Left ventricle myocardium inferior (tissue), 1 donor: ENCODE measurements at regions not wholly inside any gene's neighbourhood (a gene's known extent, or its start where the extent isn't known, plus 50 kb on each side); places are given as distances from the start of the nearest gene placed in this dataset.
"Not testable (repeated sequence)": the region's sequence is repeated elsewhere in the genome, so short reads cannot be mapped to it uniquely, and the experiment has no call there.

ENCODE experiments used
- DNase-seq: peaks from one replicate; pipeline ENCODE4 v3.0.0-alpha.2; 2020
- H3K27ac ChIP-seq: fragments of 200-600 bp; replicated peaks from 2 replicates; pipeline ENCODE4 v1.8.0; 2021
- H3K27me3 ChIP-seq: fragments of 200-600 bp; 2 replicates; pipeline ENCODE4 v1.8.0; 2021; ENCODE audit warnings: low read depth
- H3K36me3 ChIP-seq: fragments of 200-600 bp; 2 replicates; pipeline ENCODE4 v1.8.0; 2021
- H3K4me1 ChIP-seq: fragments of 200-600 bp; 2 replicates; pipeline ENCODE4 v1.8.0; 2021
- H3K4me3 ChIP-seq: fragments of 200-600 bp; 2 replicates; pipeline ENCODE4 v1.8.0; 2021; ENCODE audit warnings: mild to moderate bottlenecking, moderate library complexity
- H3K9me3 ChIP-seq: fragments of 200-600 bp; replicated peaks from 2 replicates; pipeline ENCODE4 v1.8.0; 2021
- intact Hi-C: fragments of 100-400 bp; cut with micrococcal nuclease; formaldehyde crosslinking; loops from one replicate; pipeline ENCODE4 v1.11.0; 2022
- TF ChIP-seq, protein P1 (sequence below): fragments of 200-600 bp; IDR thresholded peaks from 2 replicates; pipeline ENCODE4 v1.8.0; 2021; ENCODE audit warnings: antibody characterized with exemption, mild to moderate bottlenecking, borderline replicate concordance
- donor health status: DM: no; HTN: yes; CAD: no; lungs with severe emphysema.

DNA sequence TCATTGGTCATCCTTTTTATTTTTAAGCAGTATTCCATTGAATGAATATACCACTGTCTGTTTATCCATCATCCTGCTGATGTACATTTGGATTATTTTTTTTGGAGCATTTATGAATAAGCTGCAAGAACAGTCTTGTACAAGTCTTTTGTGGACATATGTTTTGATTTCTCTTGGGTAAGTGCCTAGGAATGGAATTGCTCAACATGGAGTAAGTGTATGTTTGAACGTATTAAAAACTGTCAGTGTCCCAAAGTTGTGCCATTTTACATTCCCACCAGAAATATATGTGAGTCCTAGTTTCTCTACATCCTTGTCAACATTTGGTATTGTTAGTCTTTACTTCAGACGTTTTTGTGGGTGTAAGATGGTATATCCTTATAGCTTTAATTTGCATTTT, 287.0 kb upstream of the POF1B start:
- Histone ChIP-seq H3K4me3 (no peak overlapping the region), H3K4me1 (no peaks in the 10 kb centered on the region), H3K36me3 (no peaks in the 10 kb centered on the region), H3K9me3 (no peaks in the 10 kb centered on the region), H3K27ac (no peak overlapping the region), H3K27me3 (no peaks in the 10 kb centered on the region)
- intact Hi-C loops, result no loop called here
- TF ChIP-seq, protein P1, sequence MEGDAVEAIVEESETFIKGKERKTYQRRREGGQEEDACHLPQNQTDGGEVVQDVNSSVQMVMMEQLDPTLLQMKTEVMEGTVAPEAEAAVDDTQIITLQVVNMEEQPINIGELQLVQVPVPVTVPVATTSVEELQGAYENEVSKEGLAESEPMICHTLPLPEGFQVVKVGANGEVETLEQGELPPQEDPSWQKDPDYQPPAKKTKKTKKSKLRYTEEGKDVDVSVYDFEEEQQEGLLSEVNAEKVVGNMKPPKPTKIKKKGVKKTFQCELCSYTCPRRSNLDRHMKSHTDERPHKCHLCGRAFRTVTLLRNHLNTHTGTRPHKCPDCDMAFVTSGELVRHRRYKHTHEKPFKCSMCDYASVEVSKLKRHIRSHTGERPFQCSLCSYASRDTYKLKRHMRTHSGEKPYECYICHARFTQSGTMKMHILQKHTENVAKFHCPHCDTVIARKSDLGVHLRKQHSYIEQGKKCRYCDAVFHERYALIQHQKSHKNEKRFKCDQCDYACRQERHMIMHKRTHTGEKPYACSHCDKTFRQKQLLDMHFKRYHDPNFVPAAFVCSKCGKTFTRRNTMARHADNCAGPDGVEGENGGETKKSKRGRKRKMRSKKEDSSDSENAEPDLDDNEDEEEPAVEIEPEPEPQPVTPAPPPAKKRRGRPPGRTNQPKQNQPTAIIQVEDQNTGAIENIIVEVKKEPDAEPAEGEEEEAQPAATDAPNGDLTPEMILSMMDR, result no peak
- no peak for DNase-seq

DNA sequence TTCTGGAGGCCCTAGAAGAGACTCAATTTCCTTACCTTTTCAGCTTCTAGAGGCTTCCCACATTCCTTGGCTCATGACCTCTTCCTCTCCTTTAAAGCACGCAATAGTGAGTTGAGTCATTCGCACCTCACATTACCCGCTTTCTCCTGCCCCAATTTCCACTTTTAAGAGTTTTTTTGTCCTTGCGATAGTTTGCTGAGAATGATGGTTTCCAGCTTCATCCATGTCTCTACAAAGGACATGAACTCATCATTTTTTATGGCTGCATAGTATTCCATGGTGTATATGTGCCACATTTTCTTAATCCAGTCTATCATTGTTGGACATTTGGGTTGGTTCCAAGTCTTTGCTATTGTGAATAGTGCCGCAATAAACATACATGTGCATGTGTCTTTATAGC, 284.5 kb upstream of the POF1B start:
- intact Hi-C loops, H3K4me3 ChIP-seq, H3K27me3 ChIP-seq, DNase-seq, H3K36me3 ChIP-seq, H3K4me1 ChIP-seq, H3K9me3 ChIP-seq, H3K27ac ChIP-seq: not testable (repeated sequence)

DNA sequence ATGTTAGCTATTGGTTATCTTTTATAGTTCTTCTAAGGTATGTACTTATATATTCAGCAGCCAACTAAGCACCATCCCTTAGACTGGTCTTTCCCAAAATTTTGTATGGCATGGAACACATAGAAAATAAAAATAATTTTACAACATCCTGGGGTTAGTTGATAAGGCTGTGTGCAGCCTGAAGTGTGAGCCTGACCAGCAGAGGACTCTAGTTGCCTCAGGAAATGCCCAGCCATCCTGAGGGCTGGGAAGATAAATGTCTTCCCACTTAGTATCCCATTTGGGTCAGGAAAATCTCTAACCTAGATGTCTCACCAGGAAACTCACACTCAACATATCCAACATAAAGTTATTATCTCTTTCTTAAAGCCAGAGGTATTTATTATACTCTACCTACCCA, 251.4 kb upstream of the POF1B start:
- TF ChIP-seq, protein P1, result no peak
- Histone ChIP-seq H3K9me3 (no peaks in the 10 kb centered on the region), H3K4me1 (no peaks in the 10 kb centered on the region), H3K36me3 (no peaks in the 10 kb centered on the region), H3K27me3 (no peaks in the 10 kb centered on the region), H3K27ac (no peak overlapping the region), H3K4me3 (no peak overlapping the region)
- DNase-seq, result no peak
- intact Hi-C loops, result no loop called here

DNA sequence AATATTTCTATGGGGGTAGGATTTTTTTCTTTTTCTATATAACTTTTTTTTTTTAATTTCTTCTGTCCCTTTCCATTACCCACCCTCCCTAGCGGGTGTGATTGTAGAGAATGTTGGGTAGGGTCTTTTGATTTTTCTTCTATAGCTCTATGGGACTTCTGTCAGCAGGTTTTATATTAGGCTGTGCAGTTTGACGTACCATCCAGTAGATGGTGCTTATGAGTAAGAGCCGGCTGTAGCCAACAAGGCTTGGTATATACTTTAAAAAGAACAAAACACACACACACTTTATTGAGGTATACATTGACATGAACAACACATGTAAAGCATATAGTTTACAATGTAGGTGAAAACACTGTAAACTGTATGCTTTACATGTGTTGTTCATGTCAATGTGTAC, 247.9 kb upstream of the POF1B start:
- H3K4me3 ChIP-seq, result no peak overlapping the region
- no peaks in the 10 kb centered on the region for H3K4me1 ChIP-seq
- H3K9me3 ChIP-seq, result no peaks in the 10 kb centered on the region
- H3K27ac ChIP-seq, result no peak overlapping the region
- H3K36me3 ChIP-seq, result no peaks in the 10 kb centered on the region
- TF ChIP-seq, protein P1, result peak; percentile 22
- no peaks in the 10 kb centered on the region for H3K27me3 ChIP-seq
- DNase-seq, result no peak
- intact Hi-C loops, result no loop called here

DNA sequence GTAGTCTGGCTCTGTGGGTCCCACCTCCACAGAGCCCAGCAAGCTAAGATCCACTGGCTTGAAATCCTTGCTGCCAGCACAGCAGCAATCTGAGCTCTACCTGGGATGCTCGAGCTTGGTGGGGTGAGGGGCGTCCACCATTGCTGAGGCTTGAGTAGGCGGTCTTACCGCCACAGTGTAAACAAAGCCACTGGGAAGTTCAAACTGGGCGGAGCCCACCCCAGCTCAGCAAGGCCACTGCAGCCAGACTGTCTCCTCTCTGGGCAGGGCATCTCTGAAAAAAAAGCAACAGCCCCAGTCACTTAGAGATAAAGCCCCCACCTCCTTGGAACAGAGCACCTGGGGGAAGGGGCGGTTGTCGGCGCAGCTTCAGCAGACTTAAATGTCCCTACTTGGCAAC, 243.2 kb upstream of the POF1B start:
- H3K36me3 ChIP-seq, result no peaks in the 10 kb centered on the region
- no peaks in the 10 kb centered on the region for H3K9me3 ChIP-seq
- TF ChIP-seq, protein P1, result no peak
- H3K27me3 ChIP-seq, result no peaks in the 10 kb centered on the region
- DNase-seq, result no peak
- no peaks in the 10 kb centered on the region for H3K4me1 ChIP-seq
- no peak overlapping the region for H3K4me3 ChIP-seq
- H3K27ac ChIP-seq, result no peak overlapping the region
- intact Hi-C loops, result no loop called here

DNA sequence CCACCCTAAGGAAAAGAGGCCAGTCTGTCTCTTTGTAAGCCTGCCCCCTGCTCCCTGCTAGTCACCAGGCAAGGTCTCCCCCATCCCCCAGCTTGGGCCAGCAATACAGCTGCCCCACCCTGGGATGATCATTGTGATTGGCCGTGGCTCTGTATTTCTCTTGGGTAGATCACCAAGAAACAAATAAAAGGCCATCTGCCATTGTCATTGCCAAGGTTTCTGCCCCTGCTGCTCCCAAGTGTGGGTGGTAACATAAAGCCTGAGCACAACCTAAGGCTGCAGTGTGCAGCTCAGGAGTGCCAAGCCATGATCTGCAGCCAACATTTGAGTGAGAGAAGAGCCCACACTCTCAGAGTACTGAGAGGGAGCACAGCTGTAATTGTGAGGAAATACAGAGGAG, 241.0 kb upstream of the POF1B start:
- Histone ChIP-seq H3K27me3 (no peaks in the 10 kb centered on the region), H3K9me3 (no peaks in the 10 kb centered on the region), H3K4me3 (no peak overlapping the region), H3K4me1 (no peaks in the 10 kb centered on the region), H3K36me3 (no peaks in the 10 kb centered on the region), H3K27ac (no peak overlapping the region)
- intact Hi-C loops, result no loop called here
- no peak for DNase-seq
- TF ChIP-seq, protein P1, result no peak
